ENCODE measurements at regions not wholly inside any gene's neighbourhood (a gene's known extent, or its start where the extent isn't known, plus 50 kb on each side); places are given as distances from the start of the nearest gene placed in this dataset.

DNA sequence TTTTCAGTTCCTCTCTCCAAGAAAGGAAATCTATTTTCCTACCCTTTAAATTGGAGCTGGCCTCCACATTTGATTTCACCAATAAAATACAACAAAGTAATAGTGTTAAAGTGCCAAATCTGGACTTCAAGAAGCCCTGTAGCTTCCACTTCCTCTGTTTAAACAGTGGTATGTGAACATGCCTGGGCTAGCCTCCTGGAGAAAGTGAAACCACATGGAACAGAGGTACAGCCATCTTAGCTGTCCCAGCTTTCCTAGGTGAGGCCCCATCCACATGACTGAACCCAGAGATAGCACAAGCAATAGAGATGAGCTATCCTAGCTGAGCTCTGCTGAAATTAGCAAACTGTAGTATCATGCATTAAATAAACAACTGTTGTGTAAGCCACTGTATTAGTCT lies 131.8 kb upstream of the VCX start:
- no peak overlapping the region for H3K4me3 ChIP-seq (ENCODE audit: low read depth, poor library complexity, severe bottlenecking)
- TF ChIP-seq CTCF (IDR thresholded peaks at IDR 0.05), result no peak
- TF ChIP-seq POLR2A (IDR thresholded peaks at IDR 0.05), result no peak
- intact Hi-C loops (cut with DNase I; ENCODE audit: low total_unique reads), result no loop called here
- DNase-seq (ENCODE audit: low spot score in 2 of 2), result no peak

- no peak for TF ChIP-seq CTCF (IDR thresholded peaks at IDR 0.05)
- no peak for TF ChIP-seq POLR2A (IDR thresholded peaks at IDR 0.05)
- 42 to 61% methylated on average over 4 of the region's 4 CpGs for WGBS, 2 donors
- no peak overlapping the region for H3K4me3 ChIP-seq (ENCODE audit: low read depth, poor library complexity, severe bottlenecking)
- DNase-seq (ENCODE audit: low spot score in 2 of 2), result no peak
- intact Hi-C loops (cut with DNase I; ENCODE audit: low total_unique reads), result no loop called here
These were observed 133.1 kb upstream of the VCX start for GRCh38 chrX:7709845-7710244.

DNA sequence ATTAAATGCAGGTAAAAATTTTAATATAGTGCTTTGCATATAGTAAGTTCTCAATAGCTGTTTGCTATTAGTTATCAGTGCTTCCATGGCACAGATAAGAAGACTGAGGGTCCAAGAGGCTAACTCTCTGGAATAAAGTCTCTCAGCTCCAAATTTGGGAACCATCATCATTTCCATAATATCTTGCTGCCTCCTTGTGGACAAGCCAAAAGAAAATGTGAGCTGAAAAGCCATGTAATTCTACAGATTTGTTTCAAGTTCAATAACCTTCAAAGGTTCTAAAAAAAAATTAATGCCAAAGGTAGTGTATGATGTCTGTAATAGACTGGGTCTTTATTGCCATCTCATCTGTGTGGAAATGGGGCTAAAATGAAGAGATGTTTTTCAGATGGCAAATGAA lies 136.9 kb upstream of the VCX start:
- no peak for DNase-seq (ENCODE audit: low spot score in 2 of 2)
- TF ChIP-seq CTCF (IDR thresholded peaks at IDR 0.05) (no peak), POLR2A (IDR thresholded peaks at IDR 0.05) (no peak)
- no peak overlapping the region for H3K4me3 ChIP-seq (ENCODE audit: low read depth, poor library complexity, severe bottlenecking)
- intact Hi-C loops (cut with DNase I; ENCODE audit: low total_unique reads), result no loop called here

DNA sequence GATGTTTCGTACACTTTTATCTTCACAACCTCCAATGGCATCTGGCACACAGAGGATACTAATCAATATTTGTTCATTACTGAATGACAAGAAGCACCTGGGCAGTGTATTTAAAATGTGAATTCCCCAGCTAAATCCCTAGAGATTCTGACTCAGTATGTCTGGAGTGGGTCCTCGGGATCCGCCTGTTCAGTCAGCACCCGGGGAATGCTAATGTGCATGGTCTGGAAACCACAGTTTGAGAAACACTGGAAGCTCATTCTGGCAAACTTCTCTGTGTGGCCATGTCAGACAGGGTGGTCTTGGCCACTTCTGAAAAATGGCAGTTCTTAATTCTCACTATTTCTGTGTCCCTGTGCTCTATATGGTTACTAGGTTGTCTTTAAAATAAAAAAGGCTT lies 138.8 kb upstream of the VCX start:
- intact Hi-C loops (cut with DNase I; ENCODE audit: low total_unique reads), result no loop called here
- DNase-seq (ENCODE audit: low spot score in 2 of 2), result no peak
- WGBS, 2 donors, result 78 to 93% methylated on average over 4 of the region's 4 CpGs
- no peak overlapping the region for H3K4me3 ChIP-seq (ENCODE audit: low read depth, poor library complexity, severe bottlenecking)
- TF ChIP-seq POLR2A (IDR thresholded peaks at IDR 0.05) (no peak), CTCF (IDR thresholded peaks at IDR 0.05) (no peak)

DNA sequence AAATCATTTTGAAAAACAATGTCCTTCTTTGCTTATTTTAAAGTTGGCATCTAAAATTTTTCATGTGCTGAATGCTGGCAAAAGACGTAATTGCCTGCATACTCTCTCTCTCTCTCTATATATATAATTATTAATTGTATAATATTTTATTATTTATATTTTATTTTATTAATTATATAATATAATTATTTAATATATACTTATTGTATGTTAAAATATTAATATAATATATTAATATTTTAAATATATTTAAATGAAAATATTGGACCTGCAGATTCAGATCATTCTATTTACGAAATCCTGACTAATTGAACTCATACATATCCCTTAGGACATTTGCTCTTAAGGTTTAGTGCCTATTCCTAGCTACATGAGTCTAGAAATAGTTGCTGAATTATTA lies 144.7 kb upstream of the VCX start:
- 83 to 91% methylated on average over 2 of the region's 2 CpGs for WGBS, 2 donors
- no peak for TF ChIP-seq CTCF (IDR thresholded peaks at IDR 0.05)
- no peak for DNase-seq (ENCODE audit: low spot score in 2 of 2)
- intact Hi-C loops (cut with DNase I; ENCODE audit: low total_unique reads), result no loop called here
- no peak overlapping the region for H3K4me3 ChIP-seq (ENCODE audit: low read depth, poor library complexity, severe bottlenecking)

DNA sequence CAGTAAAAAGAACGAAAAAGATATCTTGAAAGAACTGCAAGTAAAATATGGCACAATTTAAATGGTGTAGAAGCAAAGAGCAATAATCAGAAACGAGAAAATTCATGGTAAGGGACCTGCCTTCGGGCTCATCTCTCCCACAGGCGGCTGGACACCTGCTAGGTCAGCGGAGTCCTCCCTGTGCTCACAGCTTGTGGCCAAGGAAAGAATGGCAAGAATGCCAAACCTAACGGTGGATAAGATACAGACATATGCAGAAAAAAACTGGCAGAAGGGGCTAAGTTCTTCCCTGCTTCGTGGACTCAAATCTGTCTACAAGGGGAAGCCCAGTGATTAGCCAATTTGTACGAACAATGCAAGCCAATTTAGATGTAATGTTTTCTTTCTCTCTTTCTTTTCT lies 152.1 kb upstream of the VCX start:
- no peak overlapping the region for H3K4me3 ChIP-seq (ENCODE audit: low read depth, poor library complexity, severe bottlenecking)
- intact Hi-C loops (cut with DNase I; ENCODE audit: low total_unique reads), result no loop called here
- no peak for TF ChIP-seq CTCF (IDR thresholded peaks at IDR 0.05)
- no peak for TF ChIP-seq POLR2A (IDR thresholded peaks at IDR 0.05)
- WGBS, 2 donors, result 31 to 35% methylated on average over 8 of the region's 8 CpGs
- DNase-seq (ENCODE audit: low spot score in 2 of 2), result no peak
